Ascending aorta (tissue), 2 donors: ENCODE measurements at regions not wholly inside any gene's neighbourhood (a gene's known extent, or its start where the extent isn't known, plus 50 kb on each side); places are given as distances from the start of the nearest gene placed in this dataset.

Experiments used
- DNase-seq, 2 donors: peaks; one replicate each; pipeline ENCODE4 v3.0.0-alpha.2; 2019; ENCODE audit warnings: low spot score in 2 of 2
- H3K27ac ChIP-seq, 2 donors: fragments of 200-600 bp; sonication (generic); one replicate each; pipeline ENCODE4 v1.5.1; 2016 to 2017; ENCODE audit warnings: mild to moderate bottlenecking in 1 of 2
- H3K27me3 ChIP-seq: fragments of 200-600 bp; sonication (generic); one replicate; pipeline ENCODE4 v1.5.1; 2017
- H3K36me3 ChIP-seq, 2 donors: fragments of 200-600 bp; sonication (generic); one replicate each; pipeline ENCODE4 v1.5.1; 2016
- H3K4me1 ChIP-seq, 2 donors: fragments of 200-600 bp; sonication (generic); one replicate each; pipeline ENCODE4 v1.5.1; 2016 to 2017; ENCODE audit warnings: mild to moderate bottlenecking in 1 of 2
- H3K4me3 ChIP-seq, 2 donors: fragments of 200-600 bp; sonication (generic); one replicate each; pipeline ENCODE4 v1.5.1; 2016 to 2017; ENCODE audit warnings: mild to moderate bottlenecking in 1 of 2
- H3K9me3 ChIP-seq, 2 donors: fragments of 200-600 bp; sonication (generic); one replicate each; pipeline ENCODE4 v1.5.1; 2016
- intact Hi-C: fragments of 100-400 bp; cut with DNase I; formaldehyde crosslinking; loops from one replicate; pipeline ENCODE4 v1.15.1; 2023
- TF ChIP-seq, protein P1 (sequence below), 3 experiments: fragments of 200-600 bp in 2 of 3; fragments of 450-650 bp in 1 of 3; sonication (generic) in 2 of 3; IDR thresholded peaks; one replicate each; pipeline ENCODE4 v1.5.1; 2016 to 2019; ENCODE audit warnings: antibody characterized with exemption in 3 of 3, mild to moderate bottlenecking in 1 of 3, moderate library complexity in 1 of 3

DNA sequence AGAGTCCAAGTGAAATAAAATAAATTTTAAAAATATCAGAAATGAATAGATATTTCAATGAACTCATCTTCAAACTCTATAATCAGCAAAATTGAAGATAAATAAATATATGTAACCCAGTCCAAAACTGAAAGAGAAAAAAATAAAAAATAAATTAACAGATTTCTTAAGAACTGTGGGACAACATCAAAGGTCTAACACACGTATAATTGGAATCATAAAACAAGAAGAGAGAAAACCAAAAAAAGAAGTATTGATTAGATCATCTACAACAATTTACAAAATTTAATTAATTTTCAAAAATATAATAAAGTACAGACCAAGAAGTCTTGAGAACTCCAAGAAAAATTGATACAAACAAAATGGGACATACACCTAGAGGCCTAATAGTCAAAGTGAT lies 625.8 kb upstream of the SORCS1 start:
- no peak overlapping the region for H3K27ac ChIP-seq
- intact Hi-C loops, result no loop called here
- no peak overlapping the region for H3K4me3 ChIP-seq
- TF ChIP-seq, protein P1, sequence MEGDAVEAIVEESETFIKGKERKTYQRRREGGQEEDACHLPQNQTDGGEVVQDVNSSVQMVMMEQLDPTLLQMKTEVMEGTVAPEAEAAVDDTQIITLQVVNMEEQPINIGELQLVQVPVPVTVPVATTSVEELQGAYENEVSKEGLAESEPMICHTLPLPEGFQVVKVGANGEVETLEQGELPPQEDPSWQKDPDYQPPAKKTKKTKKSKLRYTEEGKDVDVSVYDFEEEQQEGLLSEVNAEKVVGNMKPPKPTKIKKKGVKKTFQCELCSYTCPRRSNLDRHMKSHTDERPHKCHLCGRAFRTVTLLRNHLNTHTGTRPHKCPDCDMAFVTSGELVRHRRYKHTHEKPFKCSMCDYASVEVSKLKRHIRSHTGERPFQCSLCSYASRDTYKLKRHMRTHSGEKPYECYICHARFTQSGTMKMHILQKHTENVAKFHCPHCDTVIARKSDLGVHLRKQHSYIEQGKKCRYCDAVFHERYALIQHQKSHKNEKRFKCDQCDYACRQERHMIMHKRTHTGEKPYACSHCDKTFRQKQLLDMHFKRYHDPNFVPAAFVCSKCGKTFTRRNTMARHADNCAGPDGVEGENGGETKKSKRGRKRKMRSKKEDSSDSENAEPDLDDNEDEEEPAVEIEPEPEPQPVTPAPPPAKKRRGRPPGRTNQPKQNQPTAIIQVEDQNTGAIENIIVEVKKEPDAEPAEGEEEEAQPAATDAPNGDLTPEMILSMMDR (IDR thresholded peaks at IDR 0.05), result no peak
- DNase-seq, result no peak
- H3K27me3 ChIP-seq, result no peaks in the 10 kb centered on the region
- H3K36me3 ChIP-seq, result no peaks in the 10 kb centered on the region
- no peaks in the 10 kb centered on the region for H3K9me3 ChIP-seq
- H3K4me1 ChIP-seq, result no peaks in the 10 kb centered on the region

DNA sequence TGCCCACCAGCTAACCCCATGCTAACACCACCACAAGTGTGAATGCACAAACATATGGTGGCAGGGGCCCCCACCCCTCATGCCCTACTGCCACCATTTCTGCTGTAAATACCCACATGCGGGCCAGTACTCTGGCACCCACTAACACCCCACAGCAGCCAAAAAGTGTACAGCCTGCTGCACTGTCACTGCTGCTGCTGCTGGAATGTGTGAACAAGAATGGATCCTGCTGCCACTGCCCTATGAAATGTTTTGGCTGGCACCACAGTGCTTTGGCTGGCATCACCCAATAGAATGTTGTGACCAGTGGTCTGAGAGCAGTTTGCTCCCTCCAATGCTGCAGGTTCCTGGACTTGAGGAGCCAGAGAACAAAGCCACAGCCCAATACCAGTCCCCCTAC lies 606.6 kb upstream of the SORCS1 start:
- H3K9me3 ChIP-seq, result peaks cover 0 to 7% of the 10 kb centered on the region in 2 donors
- no peak overlapping the region for H3K27ac ChIP-seq
- no peak overlapping the region for H3K4me3 ChIP-seq
- intact Hi-C loops, result no loop called here
- H3K36me3 ChIP-seq, result no peaks in the 10 kb centered on the region
- H3K27me3 ChIP-seq, result no peaks in the 10 kb centered on the region
- TF ChIP-seq, protein P1 (IDR thresholded peaks at IDR 0.05), result no peak
- H3K4me1 ChIP-seq, result no peaks in the 10 kb centered on the region
- no peak for DNase-seq

DNA sequence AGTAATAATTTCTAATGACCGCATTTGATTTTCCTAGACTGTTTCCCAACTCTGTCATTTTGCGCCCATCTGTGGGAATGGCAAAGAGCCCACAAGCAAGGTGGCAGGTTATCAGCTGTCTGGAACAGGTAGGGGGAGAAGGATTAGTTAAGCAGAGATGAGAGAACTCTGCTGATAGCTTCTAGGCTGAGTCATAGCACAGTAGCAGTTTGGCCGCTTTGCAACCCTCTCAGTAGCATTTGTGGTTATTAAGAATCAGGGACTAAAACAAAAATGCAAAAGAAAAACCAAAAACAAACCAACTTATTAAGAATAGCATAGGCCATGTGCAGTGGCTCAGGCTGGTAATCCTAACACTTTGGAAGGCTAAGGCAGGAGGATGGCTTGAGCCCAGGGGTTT lies 602.7 kb upstream of the SORCS1 start:
- Histone ChIP-seq H3K27me3 (no peaks in the 10 kb centered on the region), H3K36me3 (no peaks in the 10 kb centered on the region), H3K4me3 (no peak overlapping the region), H3K27ac (no peak overlapping the region), H3K4me1 (no peaks in the 10 kb centered on the region), H3K9me3 (no peaks in the 10 kb centered on the region)
- DNase-seq, result no peak
- TF ChIP-seq, protein P1 (IDR thresholded peaks at IDR 0.05), result no peak
- intact Hi-C loops, result no loop called here

DNA sequence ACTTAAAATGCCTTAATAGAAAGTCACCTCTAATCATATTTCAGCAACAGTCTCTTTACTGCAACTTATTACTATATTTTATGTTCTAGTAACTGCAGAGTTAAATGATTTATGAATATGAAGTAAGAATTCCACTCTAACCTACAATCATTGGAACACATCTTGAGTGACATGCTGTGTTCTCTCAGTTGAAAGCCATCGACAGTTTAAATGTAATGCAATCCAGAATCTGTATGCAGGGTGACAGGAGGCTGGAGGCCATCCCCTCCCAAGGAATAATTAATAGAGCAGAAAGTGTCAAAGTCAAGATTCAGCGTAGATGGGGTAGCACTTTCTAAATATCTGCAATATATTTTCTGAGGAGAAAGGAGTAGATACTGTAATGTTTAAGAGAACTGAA lies 590.3 kb upstream of the SORCS1 start:
- intact Hi-C loops, result no loop called here
- H3K4me3 ChIP-seq, result no peak overlapping the region
- H3K36me3 ChIP-seq, result no peaks in the 10 kb centered on the region
- H3K27ac ChIP-seq, result no peak overlapping the region
- H3K9me3 ChIP-seq, result no peaks in the 10 kb centered on the region
- no peak for DNase-seq
- TF ChIP-seq, protein P1 (IDR thresholded peaks at IDR 0.05), result no peak
- no peaks in the 10 kb centered on the region for H3K27me3 ChIP-seq
- no peaks in the 10 kb centered on the region for H3K4me1 ChIP-seq

DNA sequence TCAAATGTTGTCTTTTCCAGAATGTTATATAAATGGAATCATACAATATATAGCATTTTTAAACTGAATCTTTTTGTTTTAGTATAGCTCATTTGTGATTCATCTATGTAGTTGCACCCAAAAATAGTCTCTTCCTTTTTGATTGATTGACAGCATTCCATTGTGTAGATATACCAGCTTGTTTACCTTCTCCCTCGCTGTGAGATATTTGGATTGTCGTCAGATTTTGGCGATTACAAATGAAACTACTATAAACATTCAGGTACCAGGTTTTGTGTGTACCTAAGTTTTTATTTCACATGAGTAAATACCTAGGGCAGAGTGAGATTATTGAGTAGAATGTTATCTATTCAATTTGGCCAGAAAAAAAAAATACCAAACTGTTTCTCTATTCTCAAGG lies 584.7 kb upstream of the SORCS1 start:
- no peak for DNase-seq
- TF ChIP-seq, protein P1 (IDR thresholded peaks at IDR 0.05), result no peak
- H3K27ac ChIP-seq, result no peak overlapping the region
- no peaks in the 10 kb centered on the region for H3K27me3 ChIP-seq
- no peaks in the 10 kb centered on the region for H3K36me3 ChIP-seq
- H3K4me3 ChIP-seq, result no peak overlapping the region
- H3K9me3 ChIP-seq, result no peaks in the 10 kb centered on the region
- no peaks in the 10 kb centered on the region for H3K4me1 ChIP-seq
- intact Hi-C loops, result no loop called here

DNA sequence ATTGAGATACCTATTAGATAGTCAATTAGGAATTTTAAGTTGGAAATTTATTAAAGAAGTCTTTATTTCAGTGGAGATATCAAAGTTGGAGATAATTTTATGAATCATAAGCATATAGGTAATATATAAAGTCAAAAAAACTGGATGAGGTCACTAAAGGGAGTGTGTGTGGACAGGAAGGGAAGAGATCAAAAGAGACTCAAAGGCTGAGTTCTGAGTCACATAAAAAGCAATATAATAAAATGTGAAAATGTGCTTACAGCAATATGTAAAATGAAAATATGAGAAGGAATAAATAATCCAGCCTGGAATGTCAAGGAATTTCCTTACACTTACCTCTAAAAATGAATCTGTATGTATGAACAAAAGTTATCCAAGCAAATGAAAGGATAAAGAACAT lies 583.3 kb upstream of the SORCS1 start:
- no peaks in the 10 kb centered on the region for H3K36me3 ChIP-seq
- H3K27ac ChIP-seq, result no peak overlapping the region
- TF ChIP-seq, protein P1 (IDR thresholded peaks at IDR 0.05), result no peak
- no peaks in the 10 kb centered on the region for H3K4me1 ChIP-seq
- intact Hi-C loops, result no loop called here
- H3K4me3 ChIP-seq, result no peak overlapping the region
- H3K9me3 ChIP-seq, result no peaks in the 10 kb centered on the region
- DNase-seq, result no peak
- no peaks in the 10 kb centered on the region for H3K27me3 ChIP-seq
